ENCODE measurements at regions not wholly inside any gene's neighbourhood (a gene's known extent, or its start where the extent isn't known, plus 50 kb on each side); places are given as distances from the start of the nearest gene placed in this dataset.

DNA sequence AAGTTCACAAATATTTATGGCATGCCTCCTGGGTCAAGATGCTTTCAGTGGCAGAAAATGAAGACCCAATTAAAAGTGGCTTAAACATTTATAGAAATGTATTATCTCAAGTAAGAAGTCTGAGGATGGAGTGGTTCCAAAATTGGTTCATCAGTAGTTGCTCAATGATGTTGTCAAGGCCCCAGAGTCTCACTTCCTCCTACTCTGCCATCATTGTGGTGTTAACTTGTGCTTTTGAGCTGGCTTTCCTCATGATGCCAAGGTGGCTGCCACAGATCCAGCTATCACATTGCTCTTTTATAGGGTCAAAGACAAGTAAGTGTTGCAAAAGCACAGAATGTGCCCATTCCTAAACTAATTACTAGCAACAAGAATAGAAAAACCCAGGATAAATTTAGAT, 404.6 kb upstream of the NRP1 start:
- TF ChIP-seq, protein P1, sequence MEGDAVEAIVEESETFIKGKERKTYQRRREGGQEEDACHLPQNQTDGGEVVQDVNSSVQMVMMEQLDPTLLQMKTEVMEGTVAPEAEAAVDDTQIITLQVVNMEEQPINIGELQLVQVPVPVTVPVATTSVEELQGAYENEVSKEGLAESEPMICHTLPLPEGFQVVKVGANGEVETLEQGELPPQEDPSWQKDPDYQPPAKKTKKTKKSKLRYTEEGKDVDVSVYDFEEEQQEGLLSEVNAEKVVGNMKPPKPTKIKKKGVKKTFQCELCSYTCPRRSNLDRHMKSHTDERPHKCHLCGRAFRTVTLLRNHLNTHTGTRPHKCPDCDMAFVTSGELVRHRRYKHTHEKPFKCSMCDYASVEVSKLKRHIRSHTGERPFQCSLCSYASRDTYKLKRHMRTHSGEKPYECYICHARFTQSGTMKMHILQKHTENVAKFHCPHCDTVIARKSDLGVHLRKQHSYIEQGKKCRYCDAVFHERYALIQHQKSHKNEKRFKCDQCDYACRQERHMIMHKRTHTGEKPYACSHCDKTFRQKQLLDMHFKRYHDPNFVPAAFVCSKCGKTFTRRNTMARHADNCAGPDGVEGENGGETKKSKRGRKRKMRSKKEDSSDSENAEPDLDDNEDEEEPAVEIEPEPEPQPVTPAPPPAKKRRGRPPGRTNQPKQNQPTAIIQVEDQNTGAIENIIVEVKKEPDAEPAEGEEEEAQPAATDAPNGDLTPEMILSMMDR (IDR thresholded peaks at IDR 0.05; ENCODE audit: control extremely low read depth in 1 of 3, insufficient read depth in 1 of 3, low read depth in 1 of 3, low read length in 3 of 3): no peak
- TF ChIP-seq POLR2A (IDR thresholded peaks at IDR 0.05; ENCODE audit: control extremely low read depth in 1 of 2, low read depth in 2 of 2, low read length in 2 of 2) (no peak), SIX5 (IDR thresholded peaks at IDR 0.05; ENCODE audit: low read depth, low read length) (no peak), SP2 (IDR thresholded peaks at IDR 0.05; ENCODE audit: low read length) (no peak), EGR1 (IDR thresholded peaks at IDR 0.05; ENCODE audit: borderline replicate concordance, low read depth, low read length) (no peak), CHD2 (IDR thresholded peaks at IDR 0.05; ENCODE audit: low read length) (no peak), TEAD4 (IDR thresholded peaks at IDR 0.05; ENCODE audit: low read depth, low read length) (no peak), YY1 (IDR thresholded peaks at IDR 0.05; ENCODE audit: low read depth, low read length) (no peak), ZNF274 (IDR thresholded peaks at IDR 0.05; ENCODE audit: borderline replicate concordance, extremely low read depth, low read length) (no peak), BACH1 (IDR thresholded peaks at IDR 0.05; ENCODE audit: low read length) (no peak), TAF1 (IDR thresholded peaks at IDR 0.05; ENCODE audit: low read depth, low read length) (no peak), RAD21 (IDR thresholded peaks at IDR 0.05 in 1 of 2, conservative IDR thresholded peaks at IDR 0.05 in 1 of 2; ENCODE audit: low read depth in 2 of 2, low read length in 2 of 2) (no peak), SP1 (IDR thresholded peaks at IDR 0.05; ENCODE audit: low read depth, low read length) (no peak)
- TF ChIP-seq, protein P2, sequence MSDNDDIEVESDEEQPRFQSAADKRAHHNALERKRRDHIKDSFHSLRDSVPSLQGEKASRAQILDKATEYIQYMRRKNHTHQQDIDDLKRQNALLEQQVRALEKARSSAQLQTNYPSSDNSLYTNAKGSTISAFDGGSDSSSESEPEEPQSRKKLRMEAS (IDR thresholded peaks at IDR 0.05): no peak

All from H1 (cell line).